ENCODE measurements at regions not wholly inside any gene's neighbourhood (a gene's known extent, or its start where the extent isn't known, plus 50 kb on each side); places are given as distances from the start of the nearest gene placed in this dataset.
"Not testable (repeated sequence)": the region's sequence is repeated elsewhere in the genome, so short reads cannot be mapped to it uniquely, and the experiment has no call there.

DNA sequence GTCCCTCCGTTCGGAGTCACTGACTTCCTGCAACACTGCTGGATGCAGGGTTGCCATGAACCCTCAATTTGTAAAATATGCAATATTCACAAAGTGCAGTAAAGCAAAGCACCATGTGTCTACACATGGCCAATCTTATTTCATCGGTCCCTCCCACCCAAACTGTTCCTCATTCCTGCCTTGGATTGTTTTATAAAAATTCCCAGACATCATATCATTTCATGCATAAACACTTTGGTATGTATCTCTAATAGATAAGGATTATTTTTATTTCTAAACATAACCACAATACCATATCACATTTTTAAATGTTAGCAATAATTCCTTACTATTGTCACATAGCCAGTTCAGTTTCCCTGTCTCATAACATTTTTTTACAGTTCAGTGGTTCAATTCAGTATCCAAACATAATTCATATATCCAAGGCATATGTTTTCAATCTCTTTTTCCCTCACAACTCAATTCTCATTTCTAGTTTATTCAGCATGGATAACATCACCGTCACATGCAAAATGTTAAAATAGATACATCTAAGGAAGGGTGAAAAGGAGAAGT, 82.0 kb upstream of the PCAT7 start:
- Mint-ChIP-seq H3K4me3 (no peak overlapping the region), H3K36me3 (peaks cover 0 to 7% of the 10 kb centered on the region in 2 donors), H3K27me3 (peaks cover 8 to 14% of the 10 kb centered on the region in 2 donors), H3K27ac (no peak overlapping the region), H3K9me3 (peaks cover 0 to 46% (median 31%) of the 10 kb centered on the region in 8 donors), H3K4me1 (no peaks in the 10 kb centered on the region)
- intact Hi-C loops (cut with micrococcal nuclease): no loop called here
- Histone ChIP-seq H3K9me3 (ENCODE audit: control insufficient read depth in 1 of 2, low read length in 2 of 2) (no peaks in the 10 kb centered on the region), H3K27me3 (ENCODE audit: insufficient read depth, low read length) (peaks cover 5% of the 10 kb centered on the region), H3K36me3 (ENCODE audit: insufficient read depth, low read length) (no peaks in the 10 kb centered on the region), H3K27ac (ENCODE audit: low read depth, low read length) (no peak overlapping the region), H3K4me1 (ENCODE audit: insufficient read depth, low read length) (no peaks in the 10 kb centered on the region), H3K4me3 (ENCODE audit: low read length in 2 of 2) (no peak overlapping the region)
- DNase-seq: no peak
- CTCF ChIA-PET (ENCODE audit: partially characterized antibody): no interaction called here
- POLR2A ChIA-PET (ENCODE audit: partially characterized antibody): no interaction called here

GRCh38 chr9:94478755-94479730, 75.8 kb upstream of the PCAT7 start:
- CTCF ChIA-PET (ENCODE audit: partially characterized antibody): no interaction called here

DNA sequence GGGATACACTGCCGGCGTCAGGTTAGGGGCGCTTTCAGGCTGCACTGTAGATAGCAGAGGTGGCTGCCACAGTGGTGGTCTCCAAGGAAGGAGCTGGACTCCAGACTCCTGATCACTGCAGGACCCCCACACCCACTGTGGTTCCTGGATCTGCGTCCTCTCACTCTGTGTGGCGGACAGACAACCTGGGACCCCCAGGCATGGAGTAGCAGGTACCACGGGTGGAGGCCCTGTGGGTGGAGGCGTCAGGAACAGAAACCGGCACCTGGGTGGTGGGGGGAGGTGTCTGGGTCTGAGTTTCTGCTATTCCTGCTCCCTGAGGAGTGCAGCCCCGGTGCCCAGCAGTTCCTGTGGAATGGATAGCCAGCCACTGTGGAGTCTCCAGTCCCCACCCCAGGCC, 75.1 kb upstream of the PCAT7 start:
- intact Hi-C loops (cut with micrococcal nuclease): no loop called here
- Mint-ChIP-seq H3K9me3 (peaks cover 0 to 4% (median 0%) of the 10 kb centered on the region in 8 donors), H3K27ac (no peak overlapping the region), H3K4me1 (no peaks in the 10 kb centered on the region), H3K4me3 (no peak overlapping the region), H3K36me3 (no peaks in the 10 kb centered on the region), H3K27me3 (peaks cover 8 to 9% of the 10 kb centered on the region in 2 donors)
- DNase-seq: no peak
- Histone ChIP-seq H3K9me3 (ENCODE audit: control insufficient read depth in 1 of 2, low read length in 2 of 2) (no peaks in the 10 kb centered on the region), H3K36me3 (ENCODE audit: insufficient read depth, low read length) (no peaks in the 10 kb centered on the region), H3K27ac (ENCODE audit: low read depth, low read length) (no peak overlapping the region), H3K27me3 (ENCODE audit: insufficient read depth, low read length) (peaks cover 5% of the 10 kb centered on the region), H3K4me1 (ENCODE audit: insufficient read depth, low read length) (no peaks in the 10 kb centered on the region), H3K4me3 (ENCODE audit: low read length in 2 of 2) (no peak overlapping the region)
- POLR2A ChIA-PET (ENCODE audit: partially characterized antibody): no interaction called here
- CTCF ChIA-PET (ENCODE audit: partially characterized antibody): no interaction called here

More at GRCh38 chr9:94478755-94479730, 75.8 kb upstream of the PCAT7 start:
- Mint-ChIP-seq H3K4me1 (no peaks in the 10 kb centered on the region), H3K9me3 (peaks cover 0 to 9% (median 4%) of the 10 kb centered on the region in 8 donors), H3K4me3 (no peak overlapping the region), H3K27me3 (peaks cover 8 to 14% of the 10 kb centered on the region in 2 donors), H3K27ac (no peak overlapping the region), H3K36me3 (no peaks in the 10 kb centered on the region)
- Histone ChIP-seq H3K27me3 (ENCODE audit: insufficient read depth, low read length) (peaks cover 5% of the 10 kb centered on the region), H3K27ac (ENCODE audit: low read depth, low read length) (no peak overlapping the region), H3K9me3 (ENCODE audit: control insufficient read depth in 1 of 2, low read length in 2 of 2) (no peaks in the 10 kb centered on the region), H3K36me3 (ENCODE audit: insufficient read depth, low read length) (no peaks in the 10 kb centered on the region), H3K4me3 (ENCODE audit: low read length in 2 of 2) (no peak overlapping the region), H3K4me1 (ENCODE audit: insufficient read depth, low read length) (no peaks in the 10 kb centered on the region)
- POLR2A ChIA-PET (ENCODE audit: partially characterized antibody): no interaction called here
- no peak for DNase-seq
- intact Hi-C loops (cut with micrococcal nuclease): no loop called here

- intact Hi-C loops (cut with micrococcal nuclease): no loop called here
- Histone ChIP-seq H3K36me3 (ENCODE audit: insufficient read depth, low read length) (no peaks in the 10 kb centered on the region), H3K9me3 (ENCODE audit: control insufficient read depth in 1 of 2, low read length in 2 of 2) (no peaks in the 10 kb centered on the region), H3K27ac (ENCODE audit: low read depth, low read length) (no peak overlapping the region), H3K4me1 (ENCODE audit: insufficient read depth, low read length) (no peaks in the 10 kb centered on the region), H3K4me3 (ENCODE audit: low read length in 2 of 2) (no peak overlapping the region), H3K27me3 (ENCODE audit: insufficient read depth, low read length) (peaks cover 1% of the 10 kb centered on the region)
- Mint-ChIP-seq H3K4me1 (no peaks in the 10 kb centered on the region), H3K4me3 (no peak overlapping the region), H3K27ac (no peak overlapping the region), H3K9me3 (peaks cover 0 to 2% (median 0%) of the 10 kb centered on the region in 8 donors), H3K27me3 (peaks cover 5 to 7% of the 10 kb centered on the region in 2 donors), H3K36me3 (no peaks in the 10 kb centered on the region)
- ChIA-PET POLR2A (ENCODE audit: partially characterized antibody) (no interaction called here), CTCF (ENCODE audit: partially characterized antibody) (no interaction called here)
- no peak for DNase-seq
These were observed 74.7 kb upstream of the PCAT7 start for GRCh38 chr9:94480205-94480604.

DNA sequence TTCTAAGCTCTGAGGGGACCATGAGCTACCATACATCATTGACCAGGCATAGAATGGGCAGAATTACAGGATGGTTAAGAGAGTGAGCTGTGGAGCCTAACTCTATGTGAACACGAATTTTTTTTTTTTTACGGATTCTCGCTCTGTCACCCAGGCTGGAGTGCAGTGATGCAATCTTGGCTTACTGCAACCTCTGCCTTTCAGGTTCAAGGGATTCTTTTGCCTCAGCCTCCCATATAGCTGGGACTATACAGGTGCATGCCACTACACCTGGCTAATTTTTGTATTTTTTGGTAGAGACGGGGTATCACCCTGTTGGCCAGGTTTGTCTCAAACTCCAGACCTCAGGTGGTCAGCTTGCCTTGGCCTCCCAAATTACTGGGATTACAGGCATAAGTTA, 72.8 kb upstream of the PCAT7 start:
- Histone ChIP-seq H3K9me3 (ENCODE audit: control insufficient read depth in 1 of 2, low read length in 2 of 2) (no peaks in the 10 kb centered on the region), H3K27ac (ENCODE audit: low read depth, low read length) (no peak overlapping the region), H3K27me3 (ENCODE audit: insufficient read depth, low read length) (no peaks in the 10 kb centered on the region), H3K36me3 (ENCODE audit: insufficient read depth, low read length) (no peaks in the 10 kb centered on the region), H3K4me3 (ENCODE audit: low read length in 2 of 2) (no peak overlapping the region), H3K4me1 (ENCODE audit: insufficient read depth, low read length) (no peaks in the 10 kb centered on the region)
- no peak for DNase-seq
- Mint-ChIP-seq H3K36me3 (no peaks in the 10 kb centered on the region), H3K27me3 (no peaks in the 10 kb centered on the region), H3K4me1 (no peaks in the 10 kb centered on the region), H3K27ac (no peak overlapping the region), H3K9me3 (no peaks in the 10 kb centered on the region), H3K4me3 (no peak overlapping the region)
- ChIA-PET CTCF (ENCODE audit: partially characterized antibody) (no interaction called here), POLR2A (ENCODE audit: partially characterized antibody) (no interaction called here)
- intact Hi-C loops (cut with micrococcal nuclease): no loop called here

GRCh38 chr9:94490465-94490864, 64.4 kb upstream of the PCAT7 start:
- intact Hi-C loops (cut with micrococcal nuclease): no loop called here
- peaks cover 10 to 11% of the 10 kb centered on the region in 2 donors for H3K27me3 Mint-ChIP-seq
- ChIA-PET POLR2A (ENCODE audit: partially characterized antibody) (no interaction called here), CTCF (ENCODE audit: partially characterized antibody) (no interaction called here)
- H3K4me3 ChIP-seq (ENCODE audit: low read length in 2 of 2): no peak overlapping the region
- no peak for DNase-seq
- H3K27ac ChIP-seq (ENCODE audit: low read depth, low read length): no peak overlapping the region
- no peak overlapping the region for H3K4me3 Mint-ChIP-seq
- no peaks in the 10 kb centered on the region for H3K4me1 ChIP-seq (ENCODE audit: insufficient read depth, low read length)
- H3K9me3 ChIP-seq (ENCODE audit: control insufficient read depth in 1 of 2, low read length in 2 of 2): no peaks in the 10 kb centered on the region
- H3K36me3 Mint-ChIP-seq: no peaks in the 10 kb centered on the region
- H3K9me3 Mint-ChIP-seq: peaks cover 0 to 2% (median 0%) of the 10 kb centered on the region in 8 donors
- no peaks in the 10 kb centered on the region for H3K36me3 ChIP-seq (ENCODE audit: insufficient read depth, low read length)
- no peak overlapping the region for H3K27ac Mint-ChIP-seq
- no peaks in the 10 kb centered on the region for H3K4me1 Mint-ChIP-seq
- no peaks in the 10 kb centered on the region for H3K27me3 ChIP-seq (ENCODE audit: insufficient read depth, low read length)

DNA sequence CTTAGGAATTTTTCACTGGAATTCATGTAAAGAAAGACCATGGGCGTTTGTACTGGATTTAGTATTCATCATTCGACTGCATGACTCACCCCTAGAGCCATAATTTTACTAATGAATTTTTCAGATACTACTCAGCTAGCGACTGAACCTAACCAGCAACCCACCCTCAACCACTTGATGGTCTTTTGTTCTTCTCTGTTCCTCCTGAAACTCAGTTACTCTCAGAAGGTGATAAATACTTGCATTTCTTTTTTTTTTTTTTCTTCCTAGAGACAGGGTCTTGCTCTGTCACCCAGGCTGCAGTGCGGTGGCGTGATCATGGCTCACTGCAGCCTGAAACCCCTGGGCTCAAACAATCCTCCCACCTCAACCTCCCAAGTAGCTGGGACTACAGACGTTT, 62.8 kb upstream of the PCAT7 start:
- H3K4me1 ChIP-seq (ENCODE audit: insufficient read depth, low read length); H3K4me3 Mint-ChIP-seq; H3K36me3 Mint-ChIP-seq; H3K27ac Mint-ChIP-seq; H3K4me1 Mint-ChIP-seq; CTCF ChIA-PET (ENCODE audit: partially characterized antibody); H3K27ac ChIP-seq (ENCODE audit: low read depth, low read length); POLR2A ChIA-PET (ENCODE audit: partially characterized antibody); H3K36me3 ChIP-seq (ENCODE audit: insufficient read depth, low read length); DNase-seq; H3K4me3 ChIP-seq (ENCODE audit: low read length in 2 of 2); H3K9me3 Mint-ChIP-seq; H3K9me3 ChIP-seq (ENCODE audit: control insufficient read depth in 1 of 2, low read length in 2 of 2); H3K27me3 ChIP-seq (ENCODE audit: insufficient read depth, low read length); intact Hi-C loops (cut with micrococcal nuclease): not testable (repeated sequence)
- peaks cover 10 to 11% of the 10 kb centered on the region in 2 donors for H3K27me3 Mint-ChIP-seq

Measured in CD4-positive, alpha-beta memory T cell (primary cell).